Neuronal stem cell (in vitro differentiated cells): ENCODE measurements at regions not wholly inside any gene's neighbourhood (a gene's known extent, or its start where the extent isn't known, plus 50 kb on each side); places are given as distances from the start of the nearest gene placed in this dataset.

Experiments
- DNase-seq: peaks from one replicate; pipeline ENCODE4 v3.0.0-alpha.2; 2013; ENCODE audit warnings: low spot score
- H2AFZ ChIP-seq: one replicate; pipeline ENCODE4 v1.6.1; 2013; ENCODE audit warnings: mild to moderate bottlenecking, low read length, inconsistent platforms
- H2AK5ac ChIP-seq: 2 replicates; pipeline ENCODE4 v1.6.1; 2013; ENCODE audit warnings: low read depth, mild to moderate bottlenecking, inconsistent platforms, low read length, moderate library complexity, mixed read lengths
- H2BK120ac ChIP-seq: 2 replicates; pipeline ENCODE4 v1.6.1; 2013; ENCODE audit warnings: low read depth, mild to moderate bottlenecking, inconsistent platforms, low read length, moderate library complexity, mixed read lengths
- H2BK12ac ChIP-seq: one replicate; pipeline ENCODE4 v1.6.1; 2013; ENCODE audit warnings: low read length, inconsistent platforms
- H2BK15ac ChIP-seq: 2 replicates; pipeline ENCODE4 v1.6.1; 2013; ENCODE audit warnings: mild to moderate bottlenecking, low read length, inconsistent platforms, mixed read lengths
- H2BK5ac ChIP-seq: one replicate; pipeline ENCODE4 v1.6.1; 2013; ENCODE audit warnings: inconsistent platforms, mild to moderate bottlenecking, low read length, moderate library complexity
- H3K14ac ChIP-seq: one replicate; pipeline ENCODE4 v1.6.1; 2013; ENCODE audit warnings: low read length, inconsistent platforms
- H3K18ac ChIP-seq: 2 replicates; pipeline ENCODE4 v1.6.1; 2013; ENCODE audit warnings: low read length, inconsistent platforms
- H3K23ac ChIP-seq: 2 replicates; pipeline ENCODE4 v1.6.1; 2013; ENCODE audit warnings: low read depth, mild to moderate bottlenecking, mixed read lengths, low read length, inconsistent platforms; ENCODE audit not compliant: poor library complexity
- H3K27ac ChIP-seq: replicated peaks from 3 replicates; pipeline ENCODE4 v1.5.1; 2013; ENCODE audit warnings: low read length, inconsistent platforms
- H3K27me3 ChIP-seq, 3 experiments: 2 replicates each; pipeline ENCODE4 v1.6.1; 2013; ENCODE audit warnings: low read length in 3 of 3, mild to moderate bottlenecking in 2 of 3, inconsistent platforms in 1 of 3, low read depth in 1 of 3, mixed read lengths in 1 of 3, moderate library complexity in 1 of 3; ENCODE audit not compliant: control insufficient read depth in 3 of 3, insufficient read depth in 3 of 3
- H3K36me3 ChIP-seq, 2 donors: replicated peaks in 1 of 2; 2 replicates each; pipeline ENCODE4 v1.6.1; 2013; ENCODE audit warnings: low read length in 2 of 2; ENCODE audit not compliant: control insufficient read depth in 2 of 2, insufficient read depth in 2 of 2
- H3K4ac ChIP-seq: 2 replicates; pipeline ENCODE4 v1.6.1; 2013; ENCODE audit warnings: inconsistent platforms, mild to moderate bottlenecking, low read length, moderate library complexity
- H3K4me1 ChIP-seq, 2 donors: 1 replicate in 1 of 2; 2 replicates in 1 of 2; pipeline ENCODE4 v1.6.1; 2013; ENCODE audit warnings: low read length in 2 of 2, low read depth in 1 of 2; ENCODE audit not compliant: control insufficient read depth in 2 of 2, insufficient read depth in 1 of 2
- H3K4me2 ChIP-seq: one replicate; pipeline ENCODE4 v1.6.1; 2013; ENCODE audit warnings: mild to moderate bottlenecking, low read length, inconsistent platforms; ENCODE audit not compliant: insufficient read depth, poor library complexity, severe bottlenecking
- H3K4me3 ChIP-seq, 2 donors: 2 replicates each; pipeline ENCODE4 v1.5.1; 2013; ENCODE audit warnings: low read length in 2 of 2, mild to moderate bottlenecking in 2 of 2, inconsistent platforms in 1 of 2, moderate library complexity in 1 of 2
- H3K79me1 ChIP-seq: one replicate; pipeline ENCODE4 v1.6.1; 2013; ENCODE audit warnings: low read depth, mild to moderate bottlenecking, inconsistent platforms, low read length, moderate library complexity
- H3K9ac ChIP-seq: one replicate; pipeline ENCODE4 v1.6.1; 2013; ENCODE audit warnings: mild to moderate bottlenecking, low read depth, low read length, inconsistent platforms; ENCODE audit not compliant: poor library complexity
- H3K9me3 ChIP-seq, 2 donors: replicated peaks in 1 of 2; 2 replicates each; pipeline versions ENCODE3 to v1.6.1; 2013; ENCODE audit warnings: low read length in 2 of 2, mild to moderate bottlenecking in 2 of 2, inconsistent platforms in 1 of 2, low read depth in 1 of 2, mixed read lengths in 1 of 2, moderate library complexity in 1 of 2; ENCODE audit not compliant: control insufficient read depth in 2 of 2, insufficient read depth in 1 of 2
- H4K8ac ChIP-seq: one replicate; pipeline ENCODE4 v1.6.1; 2013; ENCODE audit warnings: low read depth, mild to moderate bottlenecking, inconsistent platforms, low read length, moderate library complexity
- H4K91ac ChIP-seq: one replicate; pipeline ENCODE4 v1.6.1; 2013; ENCODE audit warnings: low read length, low read depth, mild to moderate bottlenecking, inconsistent platforms; ENCODE audit not compliant: poor library complexity
- WGBS, 2 donors: extraction: QIAGEN DNeasy Blood & Tissue Kit; methylation state at CpG; one replicate each; pipeline ENCODE4 v1.1.7; 2013; ENCODE audit warnings: missing lambda C conversion rate in 2 of 2, mixed read lengths in 1 of 2; ENCODE audit not compliant: insufficient read length in 2 of 2, insufficient replicate concordance in 1 of 2; ENCODE audit errors: extremely low coverage in 2 of 2; 5-methylcytosine and 5-hydroxymethylcytosine counted together

DNA sequence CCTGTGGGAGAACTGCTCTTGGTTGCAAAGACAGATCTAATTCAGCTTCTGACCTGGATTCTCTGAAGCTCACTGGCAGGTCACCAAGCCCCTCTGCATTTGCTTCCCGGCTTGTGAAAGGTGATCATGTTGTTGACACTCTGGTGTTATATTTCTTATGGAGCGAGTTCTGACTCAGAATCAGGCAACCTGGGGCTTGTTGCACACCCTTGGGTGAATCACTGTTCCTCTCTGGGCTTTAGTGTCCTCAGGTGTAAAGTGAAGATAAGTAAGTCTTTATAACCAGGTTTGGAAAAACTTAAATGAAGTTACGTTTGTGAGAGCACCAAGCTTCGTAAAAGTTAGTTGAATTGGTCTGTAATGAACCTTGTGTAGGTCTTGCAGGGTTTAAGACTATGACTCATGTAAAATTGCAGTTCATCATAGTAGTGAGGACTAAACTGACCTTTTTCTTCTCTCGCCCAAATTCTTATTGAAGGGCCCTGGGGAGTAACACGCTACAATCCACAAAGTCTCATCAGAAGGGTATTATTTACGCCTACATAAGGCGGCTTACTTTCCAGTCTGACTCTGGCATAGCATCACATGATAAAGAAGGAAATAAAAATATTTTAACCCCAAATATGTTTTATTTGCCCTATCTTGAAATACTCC, 218.6 kb downstream of the TMEM38B start:
- DNase-seq = no peak
- H3K79me1 ChIP-seq = no peaks in the 10 kb centered on the region

DNA sequence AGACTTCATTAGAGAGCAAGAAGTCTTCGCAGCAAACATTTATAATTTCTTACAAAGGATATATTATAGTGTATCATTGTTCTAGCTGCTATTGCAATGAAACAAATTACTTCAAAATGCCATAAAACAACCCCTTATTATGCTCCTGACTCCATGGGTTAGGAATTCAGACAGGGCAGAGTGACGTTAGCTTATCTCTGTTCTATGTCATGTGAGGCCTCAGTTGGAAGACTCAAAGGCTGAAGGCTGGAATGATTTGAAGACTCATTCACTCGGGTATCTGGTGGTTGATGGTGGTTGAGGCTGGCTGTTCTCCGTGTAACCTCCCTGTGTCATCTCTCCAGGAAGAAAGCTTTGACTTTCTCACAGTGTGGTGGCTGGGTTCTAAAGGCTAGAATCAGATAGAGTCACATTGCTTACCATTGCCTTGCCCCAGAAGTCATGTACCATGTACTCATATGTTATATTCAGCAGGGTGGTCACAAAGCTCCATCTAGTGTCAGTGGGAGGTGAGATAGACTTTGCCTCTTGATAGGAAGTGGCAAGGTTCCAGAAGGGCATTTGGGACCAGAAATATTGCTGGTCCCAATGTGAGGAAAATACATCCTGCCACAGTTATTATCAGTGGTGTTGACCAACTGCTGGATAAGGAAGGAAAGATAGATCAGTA, 226.9 kb downstream of the TMEM38B start:
- Histone ChIP-seq H2BK5ac (no peak overlapping the region), H3K14ac (no peak overlapping the region), H2BK120ac (no peak overlapping the region), H2BK12ac (no peak overlapping the region), H4K8ac (no peak overlapping the region), H3K79me1 (no peaks in the 10 kb centered on the region), H2BK15ac (no peak overlapping the region), H3K4ac (no peak overlapping the region), H4K91ac (no peak overlapping the region), H3K36me3 (no peaks in the 10 kb centered on the region), H3K4me1 (no peaks in the 10 kb centered on the region), H3K9me3 (peaks cover 5 to 8% of the 10 kb centered on the region in 2 donors), H3K4me2 (no peak overlapping the region), H3K18ac (no peak overlapping the region), H2AFZ (no peak overlapping the region), H3K4me3 (no peak overlapping the region), H3K27ac (no peak overlapping the region), H3K9ac (no peak overlapping the region), H3K27me3 (no peaks in the 10 kb centered on the region), H3K23ac (no peak overlapping the region), H2AK5ac (no peak overlapping the region)
- WGBS, 2 donors = no CpG with 5 or more reads among the region's 4 CpGs
- DNase-seq = no peak

More for the DNA sequence above, 218.6 kb downstream of the TMEM38B start:
- Histone ChIP-seq H2BK12ac (no peak overlapping the region), H2AK5ac (no peak overlapping the region), H3K9me3 (peaks cover 5 to 14% of the 10 kb centered on the region in 2 donors), H2BK5ac (no peak overlapping the region), H3K27ac (peak overlapping the region; percentile 92), H4K8ac (no peak overlapping the region), H3K4ac (no peak overlapping the region), H3K4me2 (no peak overlapping the region), H3K14ac (no peak overlapping the region), H2AFZ (no peak overlapping the region), H3K9ac (no peak overlapping the region), H3K23ac (no peak overlapping the region), H3K27me3 (no peaks in the 10 kb centered on the region), H2BK120ac (no peak overlapping the region), H3K18ac (no peak overlapping the region), H3K4me3 (no peak overlapping the region), H4K91ac (no peak overlapping the region), H2BK15ac (no peak overlapping the region), H3K4me1 (peaks cover 22 to 26% of the 10 kb centered on the region in 2 donors), H3K36me3 (no peaks in the 10 kb centered on the region)
- WGBS, 2 donors = no CpG with 5 or more reads among the region's 8 CpGs

DNA sequence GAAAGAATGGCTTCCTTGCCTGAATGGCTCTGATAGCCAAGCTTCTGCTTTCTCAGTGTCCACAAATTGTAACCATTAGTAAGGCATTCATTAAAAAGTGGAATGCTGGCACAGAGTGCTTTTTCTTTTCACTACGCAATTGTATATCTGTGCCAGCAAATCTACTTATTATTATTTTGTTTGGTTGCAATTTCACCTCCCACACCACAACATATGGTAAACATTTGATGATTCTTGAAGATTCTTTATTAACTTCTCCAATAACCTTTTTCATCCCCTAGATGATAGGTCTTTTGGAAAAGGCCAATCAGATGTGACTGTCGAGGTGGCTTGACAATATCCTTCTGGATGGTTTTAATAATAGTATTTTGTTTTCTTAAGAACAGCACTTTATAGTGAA, 234.1 kb downstream of the TMEM38B start:
- no peak overlapping the region for H4K8ac ChIP-seq
- whole genome bisulfite sequencing, 2 donors = no CpG with 5 or more reads among the region's 2 CpGs
- H3K23ac ChIP-seq = no peak overlapping the region
- H3K4me1 ChIP-seq = peaks cover 0 to 3% of the 10 kb centered on the region in 2 donors
- H3K4me2 ChIP-seq = no peak overlapping the region
- H3K9ac ChIP-seq = no peak overlapping the region
- no peak overlapping the region for H3K18ac ChIP-seq
- no peak overlapping the region for H2BK120ac ChIP-seq
- no peak overlapping the region for H2BK12ac ChIP-seq
- no peak overlapping the region for H3K4me3 ChIP-seq
- H2BK15ac ChIP-seq = no peak overlapping the region
- no peak overlapping the region for H2BK5ac ChIP-seq
- no peaks in the 10 kb centered on the region for H3K79me1 ChIP-seq
- H3K27ac ChIP-seq = no peak overlapping the region
- H3K4ac ChIP-seq = no peak overlapping the region
- H3K27me3 ChIP-seq = no peaks in the 10 kb centered on the region
- H4K91ac ChIP-seq = no peak overlapping the region
- H2AK5ac ChIP-seq = no peak overlapping the region
- no peaks in the 10 kb centered on the region for H3K36me3 ChIP-seq
- no peak overlapping the region for H3K14ac ChIP-seq
- DNase-seq = no peak
- H3K9me3 ChIP-seq = peaks cover 2 to 5% of the 10 kb centered on the region in 2 donors
- H2AFZ ChIP-seq = no peak overlapping the region

DNA sequence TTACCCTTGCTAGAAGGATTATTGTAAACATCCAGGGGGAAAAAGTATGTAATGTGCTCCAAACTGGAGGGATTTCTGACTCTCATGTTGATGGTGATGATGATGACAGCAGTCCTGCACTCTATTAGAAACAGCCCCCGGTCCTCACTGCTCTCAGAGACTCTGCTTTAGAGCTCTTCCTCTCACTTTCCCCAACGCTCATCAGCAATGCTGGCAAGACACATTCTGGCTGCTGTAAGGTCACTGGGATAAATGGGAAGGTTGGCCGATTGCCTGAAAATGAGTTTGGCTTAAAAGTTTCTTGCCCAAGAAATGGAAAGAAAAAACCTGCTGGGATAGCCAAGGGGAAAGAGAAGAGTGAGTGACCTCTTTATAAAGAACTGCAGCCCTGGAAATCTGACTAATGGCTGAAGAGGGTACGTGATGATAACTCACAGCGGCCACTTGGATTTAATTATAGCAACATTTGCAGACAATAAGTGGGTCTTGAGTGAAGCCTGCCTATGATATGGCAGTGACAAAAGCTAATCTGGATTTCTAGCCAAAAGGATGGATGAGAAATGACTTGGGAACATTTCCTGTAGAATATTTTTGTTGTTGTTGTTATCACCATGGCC, 235.8 kb downstream of the TMEM38B start:
- no CpG with 5 or more reads among the region's 5 CpGs for WGBS, 2 donors
- no peak overlapping the region for H3K27ac ChIP-seq
- H3K27me3 ChIP-seq = no peaks in the 10 kb centered on the region
- no peak overlapping the region for H2BK12ac ChIP-seq
- H3K36me3 ChIP-seq = no peaks in the 10 kb centered on the region
- H3K4me3 ChIP-seq = no peak overlapping the region
- peaks cover 0 to 3% of the 10 kb centered on the region in 2 donors for H3K4me1 ChIP-seq
- H2BK15ac ChIP-seq = no peak overlapping the region
- H2BK5ac ChIP-seq = no peak overlapping the region
- no peaks in the 10 kb centered on the region for H3K79me1 ChIP-seq
- H4K8ac ChIP-seq = no peak overlapping the region
- H3K14ac ChIP-seq = no peak overlapping the region
- no peak overlapping the region for H3K23ac ChIP-seq
- peaks cover 2 to 5% of the 10 kb centered on the region in 2 donors for H3K9me3 ChIP-seq
- no peak overlapping the region for H3K18ac ChIP-seq
- no peak overlapping the region for H2BK120ac ChIP-seq
- H3K4me2 ChIP-seq = no peak overlapping the region
- DNase-seq = no peak
- H3K9ac ChIP-seq = no peak overlapping the region
- peak overlapping the region; percentile 33 for H2AFZ ChIP-seq
- no peak overlapping the region for H2AK5ac ChIP-seq
- no peak overlapping the region for H4K91ac ChIP-seq
- no peak overlapping the region for H3K4ac ChIP-seq
